WERI-Rb-1 (cell line): ENCODE measurements at regions not wholly inside any gene's neighbourhood (a gene's known extent, or its start where the extent isn't known, plus 50 kb on each side); places are given as distances from the start of the nearest gene placed in this dataset.
"Not testable (repeated sequence)": the region's sequence is repeated elsewhere in the genome, so short reads cannot be mapped to it uniquely, and the experiment has no call there.

ENCODE experiments used
- DNase-seq: peaks from one replicate; pipeline ENCODE4 v3.0.0-alpha.2; 2020
- H3K27ac ChIP-seq: fragments of 250-450 bp; sonication (Bioruptor Pico); 2 replicates; pipeline ENCODE4 v1.5.1; 2020; ENCODE audit warnings: mild to moderate bottlenecking, moderate library complexity
- H3K27me3 ChIP-seq: fragments of 250-450 bp; sonication (Bioruptor Pico); 2 replicates; pipeline ENCODE4 v1.5.1; 2021; ENCODE audit warnings: mild to moderate bottlenecking, low read depth, moderate library complexity; ENCODE audit not compliant: insufficient read depth, severe bottlenecking
- H3K36me3 ChIP-seq: fragments of 250-450 bp; sonication (Bioruptor Pico); 2 replicates; pipeline ENCODE4 v1.5.1; 2020; ENCODE audit warnings: mild to moderate bottlenecking, moderate library complexity
- H3K4me3 ChIP-seq: 2 replicates; pipeline ENCODE4 v1.5.1; 2011; ENCODE audit warnings: low read depth, mild to moderate bottlenecking, control low read depth, low read length
- H3K9me3 ChIP-seq: fragments of 250-450 bp; sonication (Bioruptor Pico); 2 replicates; pipeline ENCODE4 v1.5.1; 2021; ENCODE audit warnings: mild to moderate bottlenecking, moderate library complexity; ENCODE audit not compliant: severe bottlenecking
- TF ChIP-seq, protein P1 (sequence below): IDR thresholded peaks from 2 replicates; pipeline ENCODE4 v1.5.1; 2011; ENCODE audit warnings: low read depth, mild to moderate bottlenecking, control low read depth, inconsistent platforms, low read length

DNA sequence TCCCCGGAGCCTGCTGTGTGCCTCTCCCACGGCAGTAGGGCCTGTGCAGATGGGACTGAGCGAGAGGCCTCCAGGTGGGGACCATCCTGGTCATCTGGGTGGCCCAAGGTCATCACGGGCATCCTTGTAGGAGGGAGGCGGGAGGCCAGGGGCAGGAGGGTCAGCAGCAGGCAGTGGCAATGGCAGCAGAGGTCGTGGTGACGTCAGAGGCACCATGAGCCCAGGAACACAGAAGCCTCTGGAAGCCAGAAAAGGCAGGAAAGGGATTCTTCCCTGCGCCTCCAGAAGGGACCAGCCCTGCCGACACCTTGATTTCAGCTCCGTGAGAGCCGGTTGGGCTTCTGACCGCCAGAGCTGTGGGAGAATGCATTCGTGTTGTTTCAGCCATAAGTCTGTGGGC, 190.3 kb downstream of the BANP start:
- TF ChIP-seq, protein P1, sequence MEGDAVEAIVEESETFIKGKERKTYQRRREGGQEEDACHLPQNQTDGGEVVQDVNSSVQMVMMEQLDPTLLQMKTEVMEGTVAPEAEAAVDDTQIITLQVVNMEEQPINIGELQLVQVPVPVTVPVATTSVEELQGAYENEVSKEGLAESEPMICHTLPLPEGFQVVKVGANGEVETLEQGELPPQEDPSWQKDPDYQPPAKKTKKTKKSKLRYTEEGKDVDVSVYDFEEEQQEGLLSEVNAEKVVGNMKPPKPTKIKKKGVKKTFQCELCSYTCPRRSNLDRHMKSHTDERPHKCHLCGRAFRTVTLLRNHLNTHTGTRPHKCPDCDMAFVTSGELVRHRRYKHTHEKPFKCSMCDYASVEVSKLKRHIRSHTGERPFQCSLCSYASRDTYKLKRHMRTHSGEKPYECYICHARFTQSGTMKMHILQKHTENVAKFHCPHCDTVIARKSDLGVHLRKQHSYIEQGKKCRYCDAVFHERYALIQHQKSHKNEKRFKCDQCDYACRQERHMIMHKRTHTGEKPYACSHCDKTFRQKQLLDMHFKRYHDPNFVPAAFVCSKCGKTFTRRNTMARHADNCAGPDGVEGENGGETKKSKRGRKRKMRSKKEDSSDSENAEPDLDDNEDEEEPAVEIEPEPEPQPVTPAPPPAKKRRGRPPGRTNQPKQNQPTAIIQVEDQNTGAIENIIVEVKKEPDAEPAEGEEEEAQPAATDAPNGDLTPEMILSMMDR, result no peak
- Histone ChIP-seq H3K4me3 (no peak overlapping the region), H3K9me3 (no peaks in the 10 kb centered on the region), H3K27me3 (no peaks in the 10 kb centered on the region), H3K27ac (no peak overlapping the region), H3K36me3 (no peaks in the 10 kb centered on the region)
- DNase-seq, result no peak

DNA sequence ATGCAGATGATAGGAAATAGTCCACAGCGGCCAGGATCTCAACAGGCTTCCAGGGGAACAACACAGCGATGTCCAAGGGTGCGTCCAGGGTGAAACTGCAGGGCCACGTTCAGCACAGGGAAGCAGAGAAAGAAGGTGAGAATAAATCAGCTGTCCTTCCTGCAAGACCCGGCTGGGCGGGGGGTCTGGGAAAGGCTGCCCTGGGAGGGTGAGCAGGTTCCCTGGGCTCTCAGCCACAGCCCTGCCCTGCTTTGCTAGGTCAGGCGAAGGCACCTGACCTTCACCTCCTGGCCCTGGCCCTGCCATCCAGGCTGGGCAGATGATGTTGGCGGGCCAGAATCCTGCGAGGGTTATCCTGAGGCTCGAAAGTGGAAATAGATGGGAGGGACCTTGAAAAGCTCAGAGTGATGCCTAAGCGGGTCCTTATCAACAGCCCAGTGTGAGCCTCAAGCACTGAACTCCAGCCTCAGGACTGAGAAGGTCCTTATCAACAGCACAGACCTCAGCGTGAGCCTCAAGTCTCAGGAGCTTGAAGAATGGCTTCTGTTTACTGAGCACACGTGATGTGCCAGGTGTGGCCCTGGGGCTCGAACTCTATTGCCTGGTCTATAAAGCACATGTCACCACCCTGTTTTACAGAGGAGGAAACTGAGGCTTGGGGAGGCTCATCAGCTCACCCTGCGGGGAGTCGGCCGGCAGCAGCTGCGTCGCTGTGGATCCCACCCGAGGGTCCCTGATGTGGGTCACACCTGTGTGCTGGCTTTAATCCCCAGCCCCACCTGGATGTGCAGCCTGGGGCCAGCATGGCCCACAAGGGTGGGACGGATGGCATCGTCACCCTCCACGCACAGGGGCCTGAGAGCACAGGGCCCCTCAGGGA, 191.1 kb downstream of the BANP start:
- H3K4me3 ChIP-seq, H3K36me3 ChIP-seq, DNase-seq, H3K27ac ChIP-seq, H3K27me3 ChIP-seq, H3K9me3 ChIP-seq: not testable (repeated sequence)

DNA sequence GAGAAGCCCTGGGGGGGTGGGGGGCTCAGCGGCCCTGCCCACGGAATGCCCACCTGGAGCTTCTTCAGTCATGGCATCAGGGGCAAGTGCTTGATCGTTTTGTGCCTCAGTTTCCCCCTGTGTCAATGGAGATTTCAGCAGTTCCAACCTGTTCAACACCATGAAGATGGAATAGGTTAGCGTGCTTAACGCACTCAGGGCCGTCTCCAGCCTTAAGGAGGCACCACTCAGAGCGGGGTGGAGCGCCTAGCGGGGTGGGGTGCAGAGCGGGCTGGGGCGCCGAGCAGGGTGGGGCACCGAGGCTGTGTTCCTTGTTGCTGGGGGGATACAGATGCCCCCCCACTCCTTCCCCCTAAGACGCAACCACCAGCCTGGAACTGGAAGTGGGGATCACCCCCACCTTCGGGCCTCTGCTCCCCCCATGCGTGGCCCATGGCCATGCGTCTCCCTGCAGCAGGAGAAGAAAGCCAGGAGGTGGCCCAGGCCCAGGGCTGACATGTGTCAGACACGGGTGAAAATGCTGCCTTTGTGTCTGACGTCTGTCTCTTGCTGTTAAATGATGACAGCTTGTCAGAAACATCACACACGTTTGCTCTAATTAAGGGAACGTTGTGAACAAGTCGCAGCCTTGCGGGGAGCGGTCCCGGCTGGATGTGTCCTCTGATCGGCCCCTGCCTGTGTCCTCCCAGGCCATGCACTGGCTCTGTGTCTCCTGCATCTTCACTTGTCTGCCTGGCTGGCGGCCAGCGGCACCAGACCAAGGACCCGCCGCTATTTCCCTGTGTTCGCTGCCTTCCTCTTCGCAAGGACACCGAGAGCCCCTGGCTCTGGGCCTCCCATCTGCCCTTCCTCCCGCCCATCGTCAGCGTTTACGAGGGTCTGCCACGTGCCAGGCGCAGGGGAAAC, 192.1 kb downstream of the BANP start:
- H3K9me3 ChIP-seq, H3K4me3 ChIP-seq, H3K36me3 ChIP-seq, H3K27ac ChIP-seq, H3K27me3 ChIP-seq, DNase-seq: not testable (repeated sequence)

DNA sequence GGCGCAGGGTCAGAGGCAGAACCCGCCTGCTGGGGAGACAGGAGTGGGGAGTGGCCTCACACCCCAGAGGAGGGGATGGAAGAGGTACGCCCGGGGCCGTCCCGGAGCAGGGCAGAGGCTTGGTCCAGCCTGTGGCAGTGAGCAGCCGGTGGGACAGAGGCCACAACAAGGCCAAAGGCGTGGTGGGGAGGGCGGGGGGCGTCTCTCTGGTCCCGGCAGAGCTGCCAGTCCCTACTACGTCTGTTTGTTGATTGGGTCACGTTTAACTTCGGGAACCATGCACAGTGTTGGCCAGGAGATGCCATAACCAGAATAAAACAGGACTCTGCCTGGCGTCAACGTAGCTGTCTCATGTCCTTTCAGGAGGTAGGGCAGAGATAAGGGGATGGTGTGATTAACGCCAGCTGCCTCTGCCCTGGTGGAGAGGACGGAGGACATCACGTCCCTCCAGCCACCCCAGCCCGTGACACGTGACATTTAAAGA, 192.8 kb downstream of the BANP start:
- TF ChIP-seq, protein P1, result no peak
- Histone ChIP-seq H3K9me3 (no peaks in the 10 kb centered on the region), H3K27ac (no peak overlapping the region)

DNA sequence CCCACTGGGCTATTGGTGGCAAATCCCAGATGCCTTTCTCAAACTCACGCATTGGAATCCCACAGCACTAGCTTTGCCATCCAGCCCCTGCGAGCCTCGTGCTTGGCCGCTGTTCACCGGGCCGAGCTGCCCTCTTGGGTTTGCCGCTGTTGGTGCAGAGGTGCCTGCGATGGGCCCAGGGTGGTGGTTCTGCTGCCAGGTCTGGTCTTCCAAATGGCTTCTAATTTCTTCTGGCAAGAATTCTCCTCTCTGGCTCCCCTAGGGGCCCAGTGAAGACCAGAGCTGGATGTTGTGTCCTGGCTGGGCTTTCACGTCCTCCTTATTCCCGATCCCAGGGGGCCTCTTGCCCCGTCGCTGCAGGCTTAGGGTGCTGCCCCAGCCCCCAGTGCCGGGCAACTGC, 194.1 kb downstream of the BANP start:
- H3K27ac ChIP-seq, H3K36me3 ChIP-seq, H3K27me3 ChIP-seq, H3K4me3 ChIP-seq, DNase-seq, H3K9me3 ChIP-seq: not testable (repeated sequence)

More for the DNA sequence above, 192.8 kb downstream of the BANP start:
- H3K27me3 ChIP-seq, result no peaks in the 10 kb centered on the region
- H3K4me3 ChIP-seq, result no peak overlapping the region
- no peaks in the 10 kb centered on the region for H3K36me3 ChIP-seq
- no peak for DNase-seq

DNA sequence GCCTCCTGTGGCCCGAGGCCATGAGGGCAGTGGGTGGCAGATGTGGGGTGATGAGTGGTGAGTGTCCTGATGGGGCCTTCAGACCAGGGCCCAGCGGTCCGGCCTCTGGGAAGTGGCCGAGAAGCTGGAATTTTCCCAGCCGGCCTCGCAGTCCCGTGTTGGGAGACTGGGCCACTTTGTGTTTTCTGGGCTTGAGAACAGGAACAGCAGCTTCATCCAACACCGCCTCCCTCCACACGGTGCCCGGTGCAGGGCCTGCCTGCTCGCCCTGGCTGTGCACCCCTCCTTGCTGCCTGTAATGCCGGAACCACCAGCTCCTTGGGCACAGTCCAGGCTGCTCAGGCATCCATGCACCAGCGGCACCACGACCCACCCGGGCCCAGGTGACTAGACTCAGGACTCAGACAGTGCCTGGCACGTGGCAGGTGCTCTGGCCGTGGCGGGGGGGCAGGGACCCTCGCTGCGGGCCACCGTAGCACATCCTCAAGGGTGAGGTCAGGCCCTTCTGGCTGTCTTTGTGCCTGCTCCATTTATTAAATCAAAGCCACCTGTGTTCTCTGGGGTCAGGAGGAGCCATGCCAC, 194.7 kb downstream of the BANP start:
- not testable (repeated sequence) for DNase-seq, H3K4me3 ChIP-seq, H3K27ac ChIP-seq, H3K27me3 ChIP-seq, H3K9me3 ChIP-seq, H3K36me3 ChIP-seq

DNA sequence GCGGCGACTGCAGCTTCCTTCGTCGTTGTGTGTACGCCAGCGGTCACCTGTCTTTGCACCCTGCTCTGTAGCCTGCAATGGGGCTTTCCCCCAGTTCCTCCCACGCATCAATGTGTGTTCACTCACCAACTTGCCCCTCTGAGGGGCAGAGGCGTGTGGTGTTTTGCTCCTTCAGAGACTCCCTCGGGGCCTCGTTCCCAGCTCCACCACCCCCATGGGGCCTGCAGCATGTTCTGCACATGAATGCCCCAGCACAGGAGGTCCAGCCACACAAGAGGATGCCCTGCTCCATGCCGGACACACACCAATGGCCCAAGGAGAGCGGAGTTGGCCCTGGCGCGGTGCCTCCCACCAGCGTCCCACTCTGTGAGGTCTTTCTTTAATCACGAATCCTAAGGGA, 196.8 kb downstream of the BANP start:
- H3K36me3 ChIP-seq, H3K27ac ChIP-seq, H3K27me3 ChIP-seq, H3K4me3 ChIP-seq, DNase-seq, H3K9me3 ChIP-seq: not testable (repeated sequence)

DNA sequence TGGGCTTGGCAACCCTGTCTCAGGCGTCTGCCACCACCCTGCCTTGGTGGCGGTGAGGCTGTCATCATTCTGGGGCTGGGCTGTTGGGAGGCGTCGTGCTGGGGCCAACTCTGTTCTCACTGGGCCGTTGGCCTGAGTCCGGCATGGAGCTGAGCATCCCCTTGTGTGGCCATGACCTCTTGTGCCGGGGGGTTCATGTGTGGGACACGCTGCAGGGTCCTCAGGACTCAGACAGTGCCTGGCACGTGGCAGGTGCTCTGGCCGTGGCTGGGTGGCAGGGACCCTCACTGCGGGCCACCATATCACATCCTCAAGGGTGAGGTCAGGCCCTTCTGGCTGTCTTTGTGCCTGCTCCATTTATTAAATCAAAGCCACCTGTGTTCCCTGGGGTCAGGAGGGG, 197.4 kb downstream of the BANP start:
- not testable (repeated sequence) for DNase-seq, H3K27me3 ChIP-seq, H3K9me3 ChIP-seq, H3K36me3 ChIP-seq, H3K4me3 ChIP-seq, H3K27ac ChIP-seq

DNA sequence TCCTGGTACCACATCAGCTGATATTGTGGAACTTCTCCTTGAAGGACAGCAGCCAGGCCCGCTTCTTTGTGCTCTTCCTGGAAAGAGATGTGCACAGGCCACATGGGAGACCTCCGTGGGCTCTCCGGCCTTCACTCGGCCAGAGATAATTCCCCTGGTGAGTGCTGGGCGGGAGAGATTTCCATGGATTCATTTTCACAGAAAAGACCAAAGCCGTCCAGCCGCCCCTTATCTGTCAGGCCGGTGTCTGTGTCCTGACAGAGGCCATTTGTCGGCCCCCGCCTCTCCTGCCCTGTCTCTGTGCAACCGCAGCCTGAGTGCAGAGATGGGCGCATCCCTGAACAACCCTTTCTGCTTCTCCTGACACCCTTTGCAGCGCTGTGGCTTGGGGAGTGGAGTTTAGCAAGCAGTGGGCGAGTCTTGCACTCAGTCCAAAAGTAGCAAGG, 197.9 kb downstream of the BANP start:
- H3K36me3 ChIP-seq, H3K27me3 ChIP-seq, DNase-seq, H3K27ac ChIP-seq, H3K9me3 ChIP-seq, H3K4me3 ChIP-seq: not testable (repeated sequence)

DNA sequence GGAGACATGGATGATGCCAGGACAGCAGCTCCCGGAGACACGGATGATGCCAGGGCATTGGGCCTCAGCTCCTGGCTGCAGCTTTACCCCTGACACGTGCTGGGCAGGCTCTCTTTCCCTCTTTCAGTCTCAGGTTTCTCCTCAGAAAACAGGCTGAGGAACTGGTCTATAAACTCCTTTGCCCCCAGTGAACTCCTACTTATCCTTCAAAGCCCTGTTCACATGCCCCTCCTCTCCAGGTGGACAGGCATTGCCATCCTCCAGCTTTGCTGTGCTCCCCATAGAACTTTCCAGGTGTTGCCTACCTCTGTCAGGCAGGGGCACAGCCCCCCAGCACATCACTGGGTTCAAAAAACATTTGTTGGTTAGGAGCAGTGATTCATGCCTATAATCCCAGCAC, 198.4 kb downstream of the BANP start:
- H3K9me3 ChIP-seq, H3K27me3 ChIP-seq, H3K4me3 ChIP-seq, H3K27ac ChIP-seq, H3K36me3 ChIP-seq, DNase-seq: not testable (repeated sequence)

DNA sequence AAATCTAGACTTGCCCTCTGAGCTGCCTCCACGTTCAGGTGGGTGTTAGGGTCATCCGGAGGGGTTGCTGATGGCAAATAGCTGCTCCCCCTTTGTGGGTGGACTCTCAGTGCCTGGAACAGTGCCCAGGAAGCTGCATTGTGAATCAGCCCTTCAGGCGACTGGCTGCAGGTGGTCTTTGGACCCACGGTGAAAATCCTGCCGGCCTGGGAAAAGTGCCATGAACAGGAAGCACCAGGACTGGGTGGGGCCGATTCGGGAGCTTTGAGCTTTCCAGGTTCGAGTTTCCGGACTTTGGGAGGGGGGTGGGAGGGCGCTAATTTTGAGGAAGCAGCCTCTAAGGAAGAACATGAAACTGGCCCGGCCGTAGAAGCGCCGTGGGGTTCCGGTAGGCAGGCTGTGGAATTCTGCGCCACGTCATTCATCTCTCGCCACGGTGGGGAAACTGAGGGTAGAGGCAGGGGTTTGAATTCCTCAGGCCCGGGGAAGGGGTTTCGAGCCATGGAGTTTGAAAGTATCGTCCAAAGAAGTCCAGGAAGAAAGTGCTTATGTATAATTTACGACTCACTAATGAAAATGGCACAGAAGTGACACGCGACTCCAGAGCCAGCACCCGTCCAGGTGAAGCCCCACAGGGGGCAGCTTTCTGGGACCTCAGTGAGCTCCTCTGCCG, 199.4 kb downstream of the BANP start:
- not testable (repeated sequence) for H3K27ac ChIP-seq, H3K9me3 ChIP-seq

DNA sequence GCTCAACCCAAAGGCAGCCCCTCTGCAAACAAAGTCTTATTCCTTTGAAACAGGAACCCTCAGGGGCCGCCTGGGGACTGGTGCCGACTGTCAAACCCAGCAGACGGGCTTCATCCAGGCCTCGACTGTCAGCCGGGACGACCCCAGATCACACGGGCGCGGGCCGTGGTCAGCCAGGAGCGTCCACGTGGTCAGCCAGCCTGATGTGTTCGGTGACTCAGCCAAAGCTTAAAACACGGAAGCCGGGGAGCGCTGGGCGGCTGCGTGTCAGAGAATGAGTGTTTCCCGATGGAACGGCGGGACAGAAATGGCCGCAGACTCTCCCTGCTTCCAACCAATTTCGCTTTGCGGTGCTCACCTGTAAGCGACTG, 199.9 kb downstream of the BANP start:
- not testable (repeated sequence) for H3K27ac ChIP-seq, H3K9me3 ChIP-seq, H3K4me3 ChIP-seq, H3K36me3 ChIP-seq, H3K27me3 ChIP-seq, DNase-seq

More for the DNA sequence above, 199.4 kb downstream of the BANP start:
- DNase-seq, H3K4me3 ChIP-seq, H3K36me3 ChIP-seq, H3K27me3 ChIP-seq: not testable (repeated sequence)
